Esophagus squamous epithelium (tissue), 5 donors: ENCODE measurements at regions not wholly inside any gene's neighbourhood (a gene's known extent, or its start where the extent isn't known, plus 50 kb on each side); places are given as distances from the start of the nearest gene placed in this dataset.

Source experiments
- DNase-seq: peaks from one replicate; lab custom pipeline; 2025; lab: John Stamatoyannopoulos, UW
- H3K27ac ChIP-seq, 4 donors: fragments of 200-600 bp; sonication (generic); one replicate each; pipeline ENCODE4 v1.5.1; 2016 to 2019; ENCODE audit warnings: mild to moderate bottlenecking in 1 of 4
- H3K27me3 ChIP-seq, 4 donors: fragments of 200-600 bp; sonication (generic); 1 replicate in 3 of 4; 2 replicates in 1 of 4; pipeline versions ENCODE4 v1.5.1 to v1.6.0; 2017 to 2021; ENCODE audit warnings: antibody characterized with exemption in 1 of 4
- H3K36me3 ChIP-seq, 3 donors: fragments of 200-600 bp; sonication (generic); one replicate each; pipeline ENCODE4 v1.5.1; 2016 to 2019
- H3K4me1 ChIP-seq, 3 donors: fragments of 200-600 bp; sonication (generic); one replicate each; pipeline ENCODE4 v1.5.1; 2017 to 2019
- H3K4me3 ChIP-seq, 4 donors: fragments of 200-600 bp; sonication (generic); 1 replicate in 3 of 4; 2 replicates in 1 of 4; pipeline ENCODE4 v1.5.1; 2016 to 2019; ENCODE audit warnings: mild to moderate bottlenecking in 2 of 4, moderate library complexity in 1 of 4
- H3K9me3 ChIP-seq, 3 donors: fragments of 200-600 bp; sonication (generic); one replicate each; pipeline ENCODE4 v1.5.1; 2016 to 2019
- CTCF ChIP-seq, 6 experiments: fragments of 450-650 bp in 4 of 6; fragments of 200-600 bp in 2 of 6; sonication (generic) in 2 of 6; IDR thresholded peaks; one replicate each; pipeline ENCODE4 v1.5.1; 2016 to 2019; ENCODE audit warnings: antibody characterized with exemption in 6 of 6, mild to moderate bottlenecking in 4 of 6, moderate library complexity in 4 of 6
- POLR2A ChIP-seq, 4 donors: fragments of 450-650 bp; IDR thresholded peaks; one replicate each; pipeline ENCODE4 v1.6.1; 2017; ENCODE audit warnings: antibody characterized with exemption in 4 of 4, mild to moderate bottlenecking in 4 of 4, moderate library complexity in 3 of 4
- WGBS, 2 donors: methylation state at CpG; one replicate each; pipeline ENCODE4 v1.1.5; 2018; 5-methylcytosine and 5-hydroxymethylcytosine counted together
- intact Hi-C: fragments of 100-400 bp; cut with DNase I; formaldehyde crosslinking; loops from one replicate; pipeline ENCODE4 v1.15.0; 2022
- donor health status: DM: yes; HTN: yes; CAD: no.

DNA sequence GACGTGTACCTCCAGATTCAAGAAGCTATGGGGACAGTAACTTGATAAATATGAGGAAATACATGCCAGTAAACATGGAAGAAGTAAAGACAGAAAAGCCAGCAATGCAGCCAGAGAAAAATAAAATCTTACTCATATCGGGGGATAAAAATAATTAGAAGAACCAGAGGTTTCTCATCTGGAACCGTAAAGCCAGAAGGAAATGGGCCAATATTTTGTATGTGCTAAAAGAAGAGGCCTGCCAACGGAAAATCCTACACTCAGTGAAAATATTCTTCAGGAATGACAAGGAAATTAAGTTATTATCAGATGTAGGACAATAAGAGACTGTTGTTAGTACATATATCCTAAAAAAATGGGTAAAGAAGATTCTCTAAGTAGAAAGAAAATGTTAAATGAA is 401.2 kb downstream of the CDC14C start:
- no peaks in the 10 kb centered on the region for H3K36me3 ChIP-seq
- no peak overlapping the region for H3K27ac ChIP-seq
- no peak for DNase-seq
- intact Hi-C loops, result no loop called here
- H3K4me1 ChIP-seq, result no peaks in the 10 kb centered on the region
- H3K9me3 ChIP-seq, result no peaks in the 10 kb centered on the region
- TF ChIP-seq POLR2A (IDR thresholded peaks at IDR 0.05) (no peak), CTCF (IDR thresholded peaks at IDR 0.05) (no peak)
- no peaks in the 10 kb centered on the region for H3K27me3 ChIP-seq
- 57 to 59% methylated on average over 4 of the region's 4 CpGs for WGBS, 2 donors
- no peak overlapping the region for H3K4me3 ChIP-seq

- Histone ChIP-seq H3K4me3 (no peak overlapping the region), H3K36me3 (no peaks in the 10 kb centered on the region), H3K9me3 (no peaks in the 10 kb centered on the region), H3K27me3 (no peaks in the 10 kb centered on the region), H3K4me1 (no peaks in the 10 kb centered on the region), H3K27ac (no peak overlapping the region)
- 84 to 85% methylated on average over 8 of the region's 8 CpGs for WGBS, 2 donors
- no peak for TF ChIP-seq POLR2A (IDR thresholded peaks at IDR 0.05)
- no peak for TF ChIP-seq CTCF (IDR thresholded peaks at IDR 0.05)
- intact Hi-C loops, result no loop called here
- no peak for DNase-seq
These were observed 402.8 kb downstream of the CDC14C start for GRCh38 chr7:49327155-49327554.

GRCh38 chr7:49333180-49333881 is 409.0 kb downstream of the CDC14C start:
- WGBS, 2 donors, result 56 to 66% methylated on average over 4 of the region's 4 CpGs
- no peak overlapping the region for H3K4me3 ChIP-seq
- H3K4me1 ChIP-seq, result no peaks in the 10 kb centered on the region
- no peaks in the 10 kb centered on the region for H3K9me3 ChIP-seq
- no peak overlapping the region for H3K27ac ChIP-seq
- intact Hi-C loops, result no loop called here
- no peaks in the 10 kb centered on the region for H3K36me3 ChIP-seq
- no peaks in the 10 kb centered on the region for H3K27me3 ChIP-seq
- DNase-seq, result no peak
- TF ChIP-seq POLR2A (IDR thresholded peaks at IDR 0.05) (no peak), CTCF (IDR thresholded peaks at IDR 0.05) (no peak)

DNA sequence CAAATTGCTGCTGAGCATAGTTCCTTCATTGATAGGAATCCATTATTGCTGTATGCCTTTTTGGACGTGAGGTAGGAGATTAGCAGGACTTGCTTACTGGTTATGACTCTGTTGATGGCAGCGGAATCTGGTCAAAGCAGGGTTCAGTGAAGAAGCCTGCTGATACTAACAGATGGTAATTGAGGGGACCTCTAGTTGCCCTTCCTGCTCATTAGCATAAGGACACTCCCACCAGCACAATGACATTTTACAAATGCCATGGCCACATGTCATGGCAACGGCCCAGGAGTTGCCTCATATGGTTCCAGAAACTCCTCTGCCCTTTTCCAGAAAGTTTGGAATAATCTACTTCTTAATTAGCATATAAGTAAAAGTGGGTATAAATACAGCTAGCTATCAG is 417.5 kb downstream of the CDC14C start:
- Histone ChIP-seq H3K4me3 (no peak overlapping the region), H3K4me1 (no peaks in the 10 kb centered on the region), H3K27me3 (no peaks in the 10 kb centered on the region), H3K9me3 (no peaks in the 10 kb centered on the region), H3K36me3 (no peaks in the 10 kb centered on the region), H3K27ac (no peak overlapping the region)
- DNase-seq, result no peak
- intact Hi-C loops, result no loop called here
- TF ChIP-seq CTCF (IDR thresholded peaks at IDR 0.05) (no peak), POLR2A (IDR thresholded peaks at IDR 0.05) (no peak)
- WGBS, 2 donors, result 83 to 87% methylated on average over 3 of the region's 3 CpGs

GRCh38 chr7:49344556-49344955 is 420.2 kb downstream of the CDC14C start:
- no peak overlapping the region for H3K27ac ChIP-seq
- no peaks in the 10 kb centered on the region for H3K4me1 ChIP-seq
- no peaks in the 10 kb centered on the region for H3K9me3 ChIP-seq
- no peaks in the 10 kb centered on the region for H3K27me3 ChIP-seq
- intact Hi-C loops, result no loop called here
- WGBS, 2 donors, result 89 to 94% methylated on average over 1 of the region's 1 CpG
- TF ChIP-seq CTCF (IDR thresholded peaks at IDR 0.05), result no peak
- no peak for TF ChIP-seq POLR2A (IDR thresholded peaks at IDR 0.05)
- no peaks in the 10 kb centered on the region for H3K36me3 ChIP-seq
- DNase-seq, result no peak
- no peak overlapping the region for H3K4me3 ChIP-seq
